H9 (cell line): ENCODE measurements at regions not wholly inside any gene's neighbourhood (a gene's known extent, or its start where the extent isn't known, plus 50 kb on each side); places are given as distances from the start of the nearest gene placed in this dataset.

ENCODE experiments used
- DNase-seq: peaks from one replicate; pipeline ENCODE4 v3.0.0-alpha.2; 2017
- H2AFZ ChIP-seq: one replicate; pipeline ENCODE4 v1.6.1; 2013; ENCODE audit warnings: mild to moderate bottlenecking, low read length, control low read depth, moderate library complexity
- H2AK5ac ChIP-seq: 2 replicates; pipeline ENCODE4 v1.6.1; 2013; ENCODE audit warnings: low read length, control low read depth, mixed read lengths; ENCODE audit not compliant: insufficient read length
- H2BK120ac ChIP-seq: one replicate; pipeline ENCODE4 v1.6.1; 2013; ENCODE audit warnings: low read depth, mild to moderate bottlenecking, low read length, control low read depth, inconsistent platforms; ENCODE audit not compliant: poor library complexity, severe bottlenecking
- H2BK12ac ChIP-seq: 2 replicates; pipeline ENCODE4 v1.6.1; 2013; ENCODE audit warnings: low read length, control low read depth, mixed read lengths, low read depth; ENCODE audit not compliant: insufficient read length
- H2BK15ac ChIP-seq: 2 replicates; pipeline ENCODE4 v1.6.1; 2013; ENCODE audit warnings: low read depth, low read length, control low read depth
- H2BK20ac ChIP-seq: one replicate; pipeline ENCODE4 v1.6.1; 2013; ENCODE audit warnings: low read depth, mild to moderate bottlenecking, low read length, control low read depth, inconsistent platforms; ENCODE audit not compliant: poor library complexity, severe bottlenecking
- H2BK5ac ChIP-seq: 2 replicates; pipeline ENCODE4 v1.6.1; 2013; ENCODE audit warnings: low read length, control low read depth, mixed read lengths; ENCODE audit not compliant: insufficient read length
- H3K14ac ChIP-seq: 2 replicates; pipeline ENCODE4 v1.6.1; 2013; ENCODE audit warnings: low read length, control low read depth; ENCODE audit not compliant: insufficient read depth
- H3K18ac ChIP-seq: 2 replicates; pipeline ENCODE4 v1.6.1; 2013; ENCODE audit warnings: low read depth, mild to moderate bottlenecking, mixed read lengths, low read length, control low read depth; ENCODE audit not compliant: insufficient read length
- H3K23ac ChIP-seq: 2 replicates; pipeline ENCODE4 v1.6.1; 2013; ENCODE audit warnings: low read length, control low read depth, mixed read lengths, low read depth; ENCODE audit not compliant: insufficient read length
- H3K23me2 ChIP-seq: 2 replicates; pipeline ENCODE4 v1.6.1; 2013; ENCODE audit warnings: low read depth, mild to moderate bottlenecking, mixed read lengths, low read length, control low read depth; ENCODE audit not compliant: insufficient read length, poor library complexity, severe bottlenecking
- H3K27ac ChIP-seq: 2 replicates; pipeline ENCODE4 v1.5.1; 2013; ENCODE audit warnings: low read length, control low read depth, mixed read lengths, low read depth; ENCODE audit not compliant: insufficient read length
- H3K27me3 ChIP-seq: 2 replicates; pipeline ENCODE4 v1.6.1; 2013; ENCODE audit warnings: low read length, control low read depth, inconsistent platforms; ENCODE audit not compliant: insufficient read depth
- H3K4ac ChIP-seq: 2 replicates; pipeline ENCODE4 v1.6.1; 2013; ENCODE audit warnings: low read depth, mild to moderate bottlenecking, control low read depth, inconsistent platforms, low read length, moderate library complexity
- H3K4me1 ChIP-seq: 2 replicates; pipeline ENCODE4 v1.6.1; 2013; ENCODE audit warnings: low read length, control low read depth, inconsistent platforms; ENCODE audit not compliant: insufficient read depth
- H3K4me2 ChIP-seq: 2 replicates; pipeline ENCODE4 v1.6.1; 2013; ENCODE audit warnings: low read length, control low read depth, mixed read lengths; ENCODE audit not compliant: insufficient read length, insufficient read depth
- H3K56ac ChIP-seq: 2 replicates; pipeline ENCODE4 v1.6.1; 2013; ENCODE audit warnings: low read depth, mild to moderate bottlenecking, mixed read lengths, low read length, control low read depth; ENCODE audit not compliant: insufficient read length
- H3K79me1 ChIP-seq: 2 replicates; pipeline ENCODE4 v1.6.1; 2013; ENCODE audit warnings: low read depth, mild to moderate bottlenecking, moderate library complexity, low read length, control low read depth, inconsistent platforms; ENCODE audit not compliant: insufficient read depth, poor library complexity, severe bottlenecking
- H3K79me2 ChIP-seq: 2 replicates; pipeline ENCODE4 v1.6.1; 2013; ENCODE audit warnings: low read length, control low read depth, inconsistent platforms; ENCODE audit not compliant: insufficient read depth
- H3K9ac ChIP-seq: 2 replicates; pipeline ENCODE4 v1.6.1; 2013; ENCODE audit warnings: low read length, control low read depth, mixed read lengths; ENCODE audit not compliant: insufficient read length; ENCODE audit errors: extremely low read depth
- H3K9me3 ChIP-seq: one replicate; pipeline ENCODE4 v1.6.1; 2013; ENCODE audit warnings: low read depth, low read length, inconsistent platforms; ENCODE audit not compliant: control insufficient read depth
- H3T11ph ChIP-seq: one replicate; pipeline ENCODE4 v1.6.1; 2013; ENCODE audit warnings: mild to moderate bottlenecking, low read length, control low read depth, inconsistent platforms
- H4K20me1 ChIP-seq: one replicate; pipeline ENCODE4 v1.6.1; 2013; ENCODE audit not compliant: control insufficient read depth, insufficient read length, insufficient read depth
- H4K5ac ChIP-seq: 2 replicates; pipeline ENCODE4 v1.6.1; 2013; ENCODE audit warnings: low read depth, mild to moderate bottlenecking, mixed read lengths, low read length, control low read depth; ENCODE audit not compliant: insufficient read length
- H4K8ac ChIP-seq: replicated peaks from 2 replicates; pipeline ENCODE4 v1.6.1; 2013; ENCODE audit warnings: low read length, control low read depth, mixed read lengths, low read depth; ENCODE audit not compliant: insufficient read length
- H4K91ac ChIP-seq: 2 replicates; pipeline ENCODE4 v1.6.1; 2013; ENCODE audit warnings: low read depth, mild to moderate bottlenecking, moderate library complexity, mixed read lengths, low read length, control low read depth; ENCODE audit not compliant: insufficient read length
- H3K27ac Mint-ChIP-seq, 3 experiments: 2 replicates in 2 of 3; 3 replicates in 1 of 3; pipeline ENCODE4 v1.8.0; 2020 to 2021; ENCODE audit warnings: mixed read lengths in 3 of 3, mild to moderate bottlenecking in 1 of 3, moderate library complexity in 1 of 3
- H3K27me3 Mint-ChIP-seq: 2 replicates; pipeline ENCODE4 v1.8.0; 2021; ENCODE audit warnings: low read depth, mild to moderate bottlenecking, moderate library complexity, mixed read lengths
- H3K36me3 Mint-ChIP-seq, 3 experiments: 2 replicates in 2 of 3; 3 replicates in 1 of 3; pipeline ENCODE4 v1.8.0; 2020 to 2021; ENCODE audit warnings: low read depth in 3 of 3, mixed read lengths in 3 of 3; ENCODE audit not compliant: insufficient read depth in 1 of 3
- H3K4me1 Mint-ChIP-seq, 2 experiments: 2 replicates each; pipeline ENCODE4 v1.8.0; 2020; ENCODE audit warnings: mixed read lengths in 2 of 2
- H3K4me3 Mint-ChIP-seq, 2 experiments: 2 replicates in 1 of 2; 3 replicates in 1 of 2; pipeline ENCODE4 v1.8.0; 2020 to 2021; ENCODE audit warnings: mild to moderate bottlenecking in 2 of 2, mixed read lengths in 2 of 2, moderate library complexity in 1 of 2
- H3K9me3 Mint-ChIP-seq, 2 experiments: 2 replicates in 1 of 2; 3 replicates in 1 of 2; pipeline ENCODE4 v1.8.0; 2020; ENCODE audit warnings: mild to moderate bottlenecking in 2 of 2, mixed read lengths in 2 of 2, moderate library complexity in 1 of 2
- CTCF ChIP-seq: fragments of 200-600 bp; sonication (generic); conservative IDR thresholded peaks from 3 replicates; pipeline ENCODE4 v1.8.0; 2021; ENCODE audit warnings: antibody characterized with exemption, mild to moderate bottlenecking
- WGBS: extraction: QIAGEN DNeasy Blood & Tissue Kit; methylation state at CpG from one replicate; pipeline ENCODE4 v1.1.7; 2013; ENCODE audit warnings: missing lambda C conversion rate, low lambda C conversion rate, mixed read lengths; ENCODE audit not compliant: insufficient read length; ENCODE audit errors: extremely low coverage; 5-methylcytosine and 5-hydroxymethylcytosine counted together

- no peaks in the 10 kb centered on the region for H3K36me3 Mint-ChIP-seq
- no peaks in the 10 kb centered on the region for H3K79me1 ChIP-seq
- no peak overlapping the region for H4K8ac ChIP-seq
- H3K27me3 ChIP-seq = no peaks in the 10 kb centered on the region
- no CpG with 5 or more reads among the region's 1 CpG for WGBS
- no peak overlapping the region for H3K56ac ChIP-seq
- no peak overlapping the region for H3K4ac ChIP-seq
- no peak overlapping the region for H3K14ac ChIP-seq
- peaks cover 6% of the 10 kb centered on the region; the same call in 1 of the 2 replicates for H3K4me1 ChIP-seq
- no peak overlapping the region for H3K9ac ChIP-seq
- no peak overlapping the region for H3K27ac ChIP-seq
- no peak overlapping the region for H2AK5ac ChIP-seq
- H3T11ph ChIP-seq = no peak overlapping the region
- H3K79me2 ChIP-seq = no peaks in the 10 kb centered on the region
- H3K27me3 Mint-ChIP-seq = peaks cover 6% of the 10 kb centered on the region; the same call in 1 of the 2 replicates
- H3K18ac ChIP-seq = no peak overlapping the region
- no peak overlapping the region for H2AFZ ChIP-seq
- no peaks in the 10 kb centered on the region for H3K9me3 Mint-ChIP-seq
- peaks cover 47 to 56% of the 10 kb centered on the region in 2 experiments for H3K4me1 Mint-ChIP-seq
- TF ChIP-seq CTCF = no peak
- H3K23ac ChIP-seq = no peak overlapping the region
- no peak overlapping the region for H4K91ac ChIP-seq
- no peak overlapping the region; a peak in 1 of 7 replicates for H3K27ac Mint-ChIP-seq
- no peak overlapping the region for H2BK120ac ChIP-seq
- no peaks in the 10 kb centered on the region for H4K20me1 ChIP-seq
- DNase-seq = no peak
- H4K5ac ChIP-seq = no peak overlapping the region
- H2BK5ac ChIP-seq = no peak overlapping the region
- no peak overlapping the region for H2BK15ac ChIP-seq
- H3K4me3 Mint-ChIP-seq = no peak overlapping the region
- H2BK20ac ChIP-seq = no peak overlapping the region
- H2BK12ac ChIP-seq = no peak overlapping the region
- H3K4me2 ChIP-seq = no peak overlapping the region
- H3K9me3 ChIP-seq = no peaks in the 10 kb centered on the region
- H3K23me2 ChIP-seq = no peaks in the 10 kb centered on the region
These were observed 105.3 kb upstream of the SPATA31D4 start for GRCh38 chr9:81822967-81823366.
